ENCODE measurements at regions not wholly inside any gene's neighbourhood (a gene's known extent, or its start where the extent isn't known, plus 50 kb on each side); places are given as distances from the start of the nearest gene placed in this dataset.

- DNase-seq (ENCODE audit: low spot score): no peak
Observed at GRCh38 chr1:101152633-101153032, 84.2 kb upstream of the S1PR1 start.

GRCh38 chr1:101151286-101151685 is 85.5 kb upstream of the S1PR1 start:
- DNase-seq (ENCODE audit: low spot score): no peak

GRCh38 chr1:101150670-101151069 is 86.1 kb upstream of the S1PR1 start:
- no peak for DNase-seq (ENCODE audit: low spot score)

GRCh38 chr1:101150266-101150665 is 86.6 kb upstream of the S1PR1 start:
- no peak for DNase-seq (ENCODE audit: low spot score)

- DNase-seq (ENCODE audit: low spot score): peak; percentile 81
Observed at GRCh38 chr1:101148980-101149379, 87.8 kb upstream of the S1PR1 start.

GRCh38 chr1:101147381-101147780 is 89.4 kb upstream of the S1PR1 start:
- no peak for DNase-seq (ENCODE audit: low spot score)

- DNase-seq (ENCODE audit: low spot score): peak; percentile 96
Observed at GRCh38 chr1:101145449-101145820, 91.4 kb upstream of the S1PR1 start.

GRCh38 chr1:101144671-101145448 is 92.0 kb upstream of the S1PR1 start:
- peak; percentile 61 for DNase-seq (ENCODE audit: low spot score)

DNA sequence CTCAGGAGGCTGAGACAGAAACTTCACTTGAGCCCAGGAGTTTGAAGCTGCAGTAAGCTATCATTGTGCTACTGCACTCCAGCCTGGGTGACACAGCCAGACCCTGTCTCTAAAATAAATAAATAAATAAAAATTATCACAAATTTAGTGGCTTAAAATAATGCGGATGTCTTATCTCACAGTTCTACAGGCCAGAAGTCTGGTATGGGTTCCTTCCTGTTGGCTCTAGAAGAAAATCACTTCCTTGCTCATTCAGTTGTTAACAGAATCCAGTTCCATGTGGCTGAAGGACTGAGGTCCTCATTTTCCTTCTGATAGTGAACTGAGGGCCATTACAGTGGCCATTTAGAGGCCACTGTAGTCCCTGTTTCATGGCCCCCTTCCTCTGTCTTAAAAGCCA is 94.6 kb upstream of the S1PR1 start:
- no peak for DNase-seq (ENCODE audit: low spot score)

GRCh38 chr1:101141376-101141775 is 95.4 kb upstream of the S1PR1 start:
- no peak for DNase-seq (ENCODE audit: low spot score)

- DNase-seq (ENCODE audit: low spot score): peak; percentile 95
Observed at GRCh38 chr1:101139821-101140718, 96.7 kb upstream of the S1PR1 start.

DNA sequence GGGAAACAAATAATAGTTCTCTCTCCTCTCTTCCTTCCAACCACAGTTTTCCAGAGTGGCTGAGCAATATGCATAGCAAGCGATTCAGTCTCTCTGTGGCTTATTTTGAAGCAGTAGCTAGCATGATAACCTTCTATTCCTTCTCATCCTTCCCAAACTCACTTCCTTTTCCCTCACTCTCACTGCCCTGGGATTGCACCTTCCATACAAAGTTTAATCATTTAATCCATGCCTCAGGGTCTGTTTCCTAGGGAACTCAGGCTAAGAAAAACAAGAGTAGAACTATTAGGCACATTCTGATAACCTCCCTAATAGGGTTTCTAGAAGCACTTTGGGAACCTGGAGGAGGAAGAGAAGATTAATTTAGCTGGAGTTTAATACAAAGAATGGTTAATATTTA is 97.7 kb upstream of the S1PR1 start:
- no peak for DNase-seq (ENCODE audit: low spot score)

- DNase-seq (ENCODE audit: low spot score): peak; percentile 47
Observed at GRCh38 chr1:101137144-101138126, 99.4 kb upstream of the S1PR1 start.

- peak; percentile 48 for DNase-seq (ENCODE audit: low spot score)
Observed at GRCh38 chr1:101136739-101137138, 100.1 kb upstream of the S1PR1 start.

DNA sequence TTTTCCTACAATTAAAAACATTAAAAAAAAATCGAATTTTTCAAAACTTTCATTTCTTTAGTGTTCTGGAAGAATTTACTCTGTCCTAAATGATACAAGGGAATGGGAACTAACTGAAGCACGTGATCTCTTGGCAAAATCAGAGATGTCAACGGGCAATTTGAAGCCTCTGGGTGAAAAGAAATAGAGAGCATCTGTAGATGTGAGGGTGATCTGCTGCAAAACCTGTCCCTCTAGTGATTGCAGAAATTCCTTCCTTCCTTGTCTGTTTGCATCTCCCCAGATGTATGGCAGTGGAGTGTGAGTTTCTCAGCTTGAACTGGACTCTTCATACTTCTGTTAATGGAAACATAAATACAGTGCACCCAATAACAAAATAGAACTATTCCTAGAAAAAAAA is 100.5 kb upstream of the S1PR1 start:
- no peak for DNase-seq (ENCODE audit: low spot score)

DNA sequence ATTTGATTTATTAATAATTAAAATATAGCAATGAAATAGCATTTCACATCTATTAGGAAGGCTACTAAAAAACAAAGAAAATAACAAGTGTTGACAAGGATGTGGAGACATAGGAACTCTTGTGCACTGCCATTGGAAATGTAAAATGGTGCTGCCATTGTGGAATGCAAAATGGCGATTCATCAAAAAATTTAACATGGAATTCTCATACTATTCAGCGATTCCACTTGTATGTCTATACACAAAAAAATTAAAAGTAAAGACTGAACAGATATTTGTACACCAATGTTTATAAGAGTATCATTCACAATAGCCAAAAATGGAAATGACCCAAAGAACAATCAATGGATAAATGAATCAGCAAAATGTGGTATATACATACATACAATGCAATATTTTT is 101.3 kb upstream of the S1PR1 start:
- DNase-seq (ENCODE audit: low spot score): no peak

DNA sequence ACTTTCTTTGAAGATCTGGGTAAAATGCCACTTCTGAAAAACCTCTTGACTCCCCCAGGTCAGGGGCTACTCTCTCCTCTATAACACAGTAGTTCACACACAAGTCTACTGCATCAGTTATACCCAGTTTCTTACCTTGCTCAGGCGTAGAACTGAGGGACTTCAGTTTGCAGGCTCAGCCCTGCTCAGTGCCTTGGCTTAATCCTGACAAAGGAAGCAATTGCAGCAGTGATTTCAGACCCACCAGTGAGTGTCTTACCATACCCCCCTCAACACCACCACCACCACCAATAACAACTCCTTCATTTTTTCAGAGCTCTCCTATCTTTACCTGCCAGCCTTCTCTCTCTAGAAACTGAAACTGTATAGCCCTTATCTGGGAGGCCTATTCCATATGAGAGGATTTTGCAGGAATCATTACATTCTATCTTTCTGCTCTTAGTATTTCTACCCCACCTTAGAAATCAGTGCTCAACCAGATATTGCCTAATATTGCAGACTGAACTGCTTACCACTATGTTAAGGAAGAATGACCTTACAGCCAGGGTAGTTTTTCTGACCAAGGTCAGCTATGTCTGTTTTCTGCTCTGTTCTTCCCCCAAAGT is 105.5 kb upstream of the S1PR1 start:
- no peak for DNase-seq (ENCODE audit: low spot score)

- peak; percentile 90 for DNase-seq (ENCODE audit: low spot score)
Observed at GRCh38 chr1:101130673-101131072, 105.1 kb upstream of the DPH5 start.

DNA sequence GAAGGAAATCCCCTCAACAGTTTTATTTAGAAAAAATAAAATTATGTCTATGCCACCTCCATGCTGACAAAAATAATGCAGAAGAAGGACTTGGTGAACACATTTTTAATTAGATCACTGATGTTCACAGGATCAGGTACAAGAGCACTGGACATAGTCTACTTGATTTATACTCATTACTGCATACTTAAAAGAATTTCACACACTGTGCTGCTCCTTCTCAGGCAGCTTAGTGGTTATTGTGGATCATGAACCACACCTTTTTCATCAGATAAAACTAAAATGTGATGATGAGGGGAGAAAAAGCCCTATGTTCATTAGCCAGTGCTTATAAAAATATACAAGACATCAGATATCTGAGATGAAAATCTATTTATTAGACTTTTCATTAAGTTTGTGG is 103.3 kb upstream of the DPH5 start:
- DNase-seq (ENCODE audit: low spot score): no peak

DNA sequence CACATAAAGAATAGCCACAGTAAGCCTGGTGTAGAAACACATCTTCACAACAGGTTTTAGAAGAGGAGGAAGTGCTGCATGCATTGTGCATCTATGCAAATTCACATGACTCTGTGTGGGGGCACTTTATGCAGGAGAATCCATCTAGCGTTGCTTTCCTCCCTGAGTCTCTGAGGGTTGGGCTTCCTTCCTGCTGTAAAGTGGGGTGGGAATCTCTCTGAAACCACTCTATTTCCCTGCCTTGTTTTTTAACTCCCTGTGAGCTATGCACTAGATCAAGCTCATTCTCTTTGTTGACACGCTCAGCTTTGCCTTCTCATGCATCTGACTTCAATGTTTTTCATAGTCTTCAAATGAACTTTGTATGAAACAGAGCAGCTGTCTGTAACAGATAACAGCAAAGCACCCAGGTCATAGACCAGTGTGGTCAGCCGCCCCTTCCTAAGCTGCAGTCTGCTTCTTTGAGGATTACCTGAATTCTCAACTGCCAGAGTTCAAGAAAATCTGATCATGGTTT is 102.7 kb upstream of the DPH5 start:
- DNase-seq (ENCODE audit: low spot score): peak; percentile 88

DNA sequence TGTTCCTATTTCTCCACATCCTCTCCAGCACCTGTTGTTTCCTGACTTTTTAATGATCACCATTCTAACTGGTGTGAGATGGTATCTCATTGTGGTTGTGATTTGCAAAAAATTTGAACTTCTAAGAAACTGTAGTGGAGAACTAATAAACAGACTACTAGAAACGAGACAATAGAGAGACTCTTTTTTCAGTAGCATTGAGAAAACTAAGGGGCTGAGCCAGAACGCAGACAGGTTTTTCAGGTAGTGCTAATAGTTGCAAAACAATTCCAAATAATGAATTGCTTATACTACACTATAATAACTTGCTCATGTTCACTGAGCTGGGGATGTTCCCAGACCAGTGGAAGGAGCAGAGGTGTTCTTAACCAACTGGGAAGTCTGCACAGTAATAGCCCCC is 98.8 kb upstream of the DPH5 start:
- DNase-seq (ENCODE audit: low spot score): no peak
